Heart right ventricle (tissue), 16 donors: ENCODE measurements at regions not wholly inside any gene's neighbourhood (a gene's known extent, or its start where the extent isn't known, plus 50 kb on each side); places are given as distances from the start of the nearest gene placed in this dataset.

Experiments
- ATAC-seq, 8 donors: fragments of 200-7000 bp; cut with Tn5 transposase; one replicate each; pipeline ENCODE4 v1.9.1; 2020; ENCODE audit warnings: mild to moderate bottlenecking in 8 of 8, moderate library complexity in 8 of 8, moderate number of reproducible peaks in 1 of 8
- DNase-seq, 2 donors: peaks; one replicate each; pipeline ENCODE4 v3.0.0-alpha.2; 2020
- H3K27ac ChIP-seq, 10 donors: fragments of 200-600 bp; sonication (generic) in 2 of 10; one replicate each; pipeline versions ENCODE4 v1.5.0 to v1.8.0; 2020 to 2022; ENCODE audit warnings: mild to moderate bottlenecking in 3 of 10
- H3K27me3 ChIP-seq, 7 donors: fragments of 200-600 bp; one replicate each; pipeline ENCODE4 v1.8.0; 2021 to 2022; ENCODE audit warnings: mild to moderate bottlenecking in 2 of 7
- H3K36me3 ChIP-seq, 9 donors: fragments of 200-600 bp; sonication (generic) in 1 of 9; one replicate each; pipeline versions ENCODE4 v1.5.0 to v1.8.0; 2020 to 2022; ENCODE audit warnings: mild to moderate bottlenecking in 2 of 9
- H3K4me1 ChIP-seq, 9 donors: fragments of 200-600 bp; sonication (generic) in 1 of 9; one replicate each; pipeline versions ENCODE4 v1.5.0 to v1.8.0; 2020 to 2022; ENCODE audit warnings: mild to moderate bottlenecking in 4 of 9
- H3K4me3 ChIP-seq, 10 donors: fragments of 200-600 bp; sonication (generic) in 2 of 10; one replicate each; pipeline versions ENCODE4 v1.5.0 to v1.8.0; 2020 to 2022; ENCODE audit warnings: mild to moderate bottlenecking in 7 of 10, moderate library complexity in 2 of 10
- H3K9me3 ChIP-seq, 11 donors: fragments of 200-600 bp in 10 of 11; sonication (generic) in 2 of 11; one replicate each; pipeline versions ENCODE4 v1.5.0 to v1.8.0; 2013 to 2022; ENCODE audit warnings: mild to moderate bottlenecking in 2 of 11, control low read depth in 1 of 11, moderate library complexity in 1 of 11
- WGBS, 2 donors: extraction: QIAGEN DNeasy Blood & Tissue Kit; methylation state at CpG; one replicate each; pipeline ENCODE4 v1.1.7; 2013; ENCODE audit warnings: inconsistent platforms in 1 of 2; 5-methylcytosine and 5-hydroxymethylcytosine counted together
- intact Hi-C, 10 donors: fragments of 100-400 bp; cut with DNase I; formaldehyde crosslinking; loops; one replicate each; pipeline versions ENCODE4 v1.11.1 to v1.14.2; 2022
- TF ChIP-seq, protein P1 (sequence below), 9 donors: fragments of 200-600 bp; sonication (generic) in 2 of 9; IDR thresholded peaks; one replicate each; pipeline versions ENCODE4 v1.5.0 to v1.8.0; 2021 to 2022; ENCODE audit warnings: antibody characterized with exemption in 9 of 9, mild to moderate bottlenecking in 5 of 9, moderate library complexity in 1 of 9
- donor health status: Arrhythmogenic right ventricular cardiomyopathy.
- donor health status: ischemic (EF 13 %, LVEDD 7.1; RV severe dilation, severe dysfunction).
- donor health status: healthy with polysubstance abuse.
- donor health status: DM: no; HTN: yes; CAD: no.
- donor health status: DM: no; HTN: no; CAD: no.
- donor health status: ischemic (EF 25% LVEDD 6.9; RV normal size, moderate dysfunction).
- donor health status: ischemic (EF 25% LVEDD 5.7; RV mildly dilated, moderate dysfunction).
- donor health status: healthy.
- donor health status: DM: yes; HTN: yes; CAD: no.
- donor health status: Ischemic cardiomyopathy.
- donor health status: ischemic (EF 35%, LVEDD 5.7; RV mildly dilated, moderate dysfunction).
- donor health status: nonischemic (EF 11% LVEDD 7.7; RV severe dilation, severe dysfunction).
- donor health status: DM: yes; HTN: yes; CAD: no.
- donor health status: PGD.
- donor health status: ischemic (EF 29% LVEDD 5.4; RV normal size, mild dysfunction).
- donor health status: nonischemic (EF 23%, LVEDD 6.1; RV moderate dilation, normal function).

DNA sequence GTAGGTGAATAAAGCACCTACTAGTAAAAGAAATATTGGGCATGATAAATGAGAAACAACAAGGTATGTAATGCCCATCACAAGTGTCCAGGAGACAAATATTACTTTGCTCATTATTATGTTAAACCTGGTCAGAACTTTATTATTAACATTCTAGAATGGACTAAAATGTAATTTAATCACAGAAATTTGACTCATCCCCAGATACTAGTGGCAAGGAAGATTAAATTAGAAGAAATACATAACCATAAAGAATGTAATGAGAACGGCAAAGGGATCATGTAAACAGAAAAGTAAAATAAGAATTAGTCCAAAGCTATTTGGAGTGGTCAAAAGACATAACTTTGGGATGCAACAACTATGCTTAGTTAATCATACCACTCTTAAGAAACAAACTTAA is 71.2 kb upstream of the STAC start:
- WGBS, 2 donors = 85 to 86% methylated on average over 1 of the region's 1 CpG
- ATAC-seq = no peak
- DNase-seq = no peak
- no peaks in the 10 kb centered on the region for H3K36me3 ChIP-seq
- H3K27me3 ChIP-seq = no peaks in the 10 kb centered on the region
- H3K9me3 ChIP-seq = peaks cover 0 to 4% (median 0%) of the 10 kb centered on the region in 11 donors
- H3K4me3 ChIP-seq = no peak overlapping the region
- intact Hi-C loops = no loop called here
- no peaks in the 10 kb centered on the region for H3K4me1 ChIP-seq
- TF ChIP-seq, protein P1, sequence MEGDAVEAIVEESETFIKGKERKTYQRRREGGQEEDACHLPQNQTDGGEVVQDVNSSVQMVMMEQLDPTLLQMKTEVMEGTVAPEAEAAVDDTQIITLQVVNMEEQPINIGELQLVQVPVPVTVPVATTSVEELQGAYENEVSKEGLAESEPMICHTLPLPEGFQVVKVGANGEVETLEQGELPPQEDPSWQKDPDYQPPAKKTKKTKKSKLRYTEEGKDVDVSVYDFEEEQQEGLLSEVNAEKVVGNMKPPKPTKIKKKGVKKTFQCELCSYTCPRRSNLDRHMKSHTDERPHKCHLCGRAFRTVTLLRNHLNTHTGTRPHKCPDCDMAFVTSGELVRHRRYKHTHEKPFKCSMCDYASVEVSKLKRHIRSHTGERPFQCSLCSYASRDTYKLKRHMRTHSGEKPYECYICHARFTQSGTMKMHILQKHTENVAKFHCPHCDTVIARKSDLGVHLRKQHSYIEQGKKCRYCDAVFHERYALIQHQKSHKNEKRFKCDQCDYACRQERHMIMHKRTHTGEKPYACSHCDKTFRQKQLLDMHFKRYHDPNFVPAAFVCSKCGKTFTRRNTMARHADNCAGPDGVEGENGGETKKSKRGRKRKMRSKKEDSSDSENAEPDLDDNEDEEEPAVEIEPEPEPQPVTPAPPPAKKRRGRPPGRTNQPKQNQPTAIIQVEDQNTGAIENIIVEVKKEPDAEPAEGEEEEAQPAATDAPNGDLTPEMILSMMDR (IDR thresholded peaks at IDR 0.05) = no peak
- no peak overlapping the region for H3K27ac ChIP-seq

DNA sequence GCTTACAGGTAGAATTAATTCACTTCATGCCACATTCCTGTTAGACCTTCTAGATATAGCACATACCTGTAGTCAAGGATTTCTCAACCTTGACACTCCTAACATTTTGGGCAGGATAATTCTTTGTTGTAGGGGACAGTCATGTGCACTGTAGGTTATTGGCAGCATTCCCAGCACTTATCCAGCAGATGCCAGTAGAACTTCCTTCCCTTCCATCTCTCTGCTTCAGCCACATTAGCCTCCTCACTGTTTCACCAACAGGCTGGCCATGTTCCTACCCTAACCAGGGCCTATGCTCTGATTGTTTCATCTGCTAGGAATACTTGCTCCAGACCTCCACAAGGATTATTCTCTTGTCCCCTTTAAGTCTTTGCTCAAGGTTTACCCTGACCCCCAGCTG is 68.0 kb upstream of the STAC start:
- Histone ChIP-seq H3K36me3 (no peaks in the 10 kb centered on the region), H3K4me1 (no peaks in the 10 kb centered on the region), H3K27me3 (no peaks in the 10 kb centered on the region), H3K4me3 (no peak overlapping the region), H3K9me3 (peaks cover 0 to 22% (median 11%) of the 10 kb centered on the region in 11 donors), H3K27ac (no peak overlapping the region)
- intact Hi-C loops = no loop called here
- ATAC-seq = no peak
- no peak for DNase-seq
- TF ChIP-seq, protein P1 (IDR thresholded peaks at IDR 0.05) = no peak

DNA sequence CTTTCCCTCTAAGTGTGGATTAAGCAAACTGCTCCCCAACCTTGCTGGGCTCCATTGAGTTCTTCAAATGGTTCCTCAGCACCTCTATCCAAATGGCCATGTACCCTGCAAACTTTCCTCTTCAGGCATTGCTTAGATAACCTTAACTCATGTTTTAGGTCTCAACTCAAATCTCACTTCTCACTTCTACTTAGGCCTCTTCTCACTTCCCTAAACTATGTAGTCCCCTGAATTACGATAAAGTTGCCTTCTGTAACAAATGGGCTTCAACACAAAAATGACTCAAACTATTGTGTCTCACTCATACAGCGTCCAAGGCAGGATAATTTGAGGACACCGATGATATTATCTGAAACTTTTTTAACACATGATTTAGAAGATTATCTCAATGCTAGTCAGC is 62.4 kb upstream of the STAC start:
- TF ChIP-seq, protein P1 (IDR thresholded peaks at IDR 0.05) = no peak
- H3K9me3 ChIP-seq = peaks cover 0 to 22% (median 11%) of the 10 kb centered on the region in 11 donors
- 58 to 59% methylated on average over 3 of the region's 3 CpGs for WGBS, 2 donors
- ATAC-seq = no peak
- intact Hi-C loops = no loop called here
- H3K27me3 ChIP-seq = peaks cover 0 to 14% (median 0%) of the 10 kb centered on the region in 7 donors
- no peak overlapping the region for H3K4me3 ChIP-seq
- H3K4me1 ChIP-seq = no peaks in the 10 kb centered on the region
- no peak for DNase-seq
- no peak overlapping the region for H3K27ac ChIP-seq
- no peaks in the 10 kb centered on the region for H3K36me3 ChIP-seq

DNA sequence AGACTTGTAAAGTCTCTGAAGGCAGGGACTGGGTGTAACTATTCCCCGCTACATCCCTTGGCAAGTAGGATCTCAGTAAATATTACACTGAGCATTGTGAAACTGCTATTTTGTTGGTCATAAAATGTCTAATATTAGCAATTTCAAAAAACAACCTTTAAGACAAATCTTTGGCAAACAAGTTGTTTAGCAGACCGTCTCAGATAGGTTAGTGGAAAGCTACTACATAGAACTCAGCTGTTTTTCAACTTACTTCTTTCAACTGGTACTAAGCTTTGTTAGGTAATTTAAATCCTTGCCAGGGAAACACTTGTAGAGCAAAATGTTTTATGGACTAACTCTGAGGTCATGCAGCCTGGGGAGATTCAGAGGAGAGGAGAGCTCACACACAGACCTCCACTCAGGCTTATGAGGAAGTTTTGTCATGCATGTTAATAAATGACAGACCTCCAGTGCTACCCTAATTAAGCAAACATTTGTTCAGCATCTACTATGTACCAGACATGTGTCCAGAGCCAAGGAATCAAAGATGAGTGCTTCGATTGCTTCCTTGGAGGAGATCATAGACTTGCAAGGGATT is 61.6 kb upstream of the STAC start:
- H3K4me1 ChIP-seq = no peaks in the 10 kb centered on the region

More for the DNA sequence above, 61.6 kb upstream of the STAC start:
- WGBS, 2 donors = 74 to 79% methylated on average over 3 of the region's 3 CpGs
- Histone ChIP-seq H3K27me3 (peaks cover 0 to 14% (median 0%) of the 10 kb centered on the region in 7 donors), H3K4me3 (no peak overlapping the region), H3K36me3 (no peaks in the 10 kb centered on the region), H3K27ac (no peak overlapping the region), H3K9me3 (peaks cover 0 to 22% (median 11%) of the 10 kb centered on the region in 11 donors)
- intact Hi-C loops = no loop called here
- TF ChIP-seq, protein P1 (IDR thresholded peaks at IDR 0.05) = no peak
- ATAC-seq = no peak
- no peak for DNase-seq
